ENCODE measurements at regions not wholly inside any gene's neighbourhood (a gene's known extent, or its start where the extent isn't known, plus 50 kb on each side); places are given as distances from the start of the nearest gene placed in this dataset.
"Not testable (repeated sequence)": the region's sequence is repeated elsewhere in the genome, so short reads cannot be mapped to it uniquely, and the experiment has no call there.

DNA sequence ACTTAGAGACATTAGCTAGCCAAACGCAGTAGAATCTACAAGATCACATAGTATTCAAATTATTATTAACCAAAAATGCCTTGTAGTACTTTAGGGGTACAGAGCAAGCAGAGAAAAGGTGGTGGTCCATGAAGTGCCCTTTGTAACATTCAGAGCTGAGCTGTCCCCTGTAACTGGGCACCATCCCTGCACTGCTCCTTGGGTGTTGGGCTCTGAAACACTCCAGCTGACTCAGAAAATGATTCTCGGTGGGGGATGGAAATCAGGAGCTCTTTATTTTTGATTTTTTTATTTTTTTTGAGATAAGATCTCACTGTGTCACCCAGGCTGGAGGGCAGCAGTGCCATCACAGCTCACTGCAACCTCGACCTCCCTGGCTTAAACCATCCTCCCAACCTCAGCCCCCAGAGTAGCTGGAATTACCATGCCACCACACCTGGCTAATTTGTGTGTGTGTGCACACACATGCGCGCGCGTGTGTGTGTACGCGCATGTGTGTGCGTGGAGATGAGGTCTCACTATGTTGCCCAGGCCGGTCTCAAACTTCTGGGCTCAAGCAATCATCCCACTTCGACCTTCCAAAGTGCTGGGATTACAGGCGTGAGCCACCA lies 342.6 kb downstream of the BCL2L11 start:
- not testable (repeated sequence) for H3K79me1 ChIP-seq (ENCODE audit: low read length); H3K27me3 ChIP-seq (ENCODE audit: insufficient read depth, low read length, poor library complexity); H2BK15ac ChIP-seq (replicated peaks; ENCODE audit: low read depth); DNase-seq; H3K18ac ChIP-seq (ENCODE audit: low read length); H3K36me3 ChIP-seq (ENCODE audit: control insufficient read depth, insufficient read depth, low read length); H3K4ac ChIP-seq (ENCODE audit: low read depth, low read length); H3K4me1 ChIP-seq (ENCODE audit: control insufficient read depth, low read depth, low read length); H3K9ac ChIP-seq (ENCODE audit: low read length); H2BK5ac ChIP-seq (ENCODE audit: low read length); H3K79me2 ChIP-seq (ENCODE audit: control insufficient read depth, insufficient read depth, low read length); H3K4me3 ChIP-seq (ENCODE audit: low read length); H3K27ac ChIP-seq (ENCODE audit: low read depth, low read length); H4K5ac ChIP-seq (ENCODE audit: low read length); H3K4me2 ChIP-seq (ENCODE audit: low read length); H2AK5ac ChIP-seq (ENCODE audit: low read length); H4K8ac ChIP-seq (ENCODE audit: low read depth, low read length); H3K23ac ChIP-seq (ENCODE audit: low read length); H3K56ac ChIP-seq (ENCODE audit: low read length); H2BK120ac ChIP-seq (ENCODE audit: low read depth, low read length)
- no CpG with 5 or more reads among the region's 13 CpGs for WGBS (ENCODE audit: extremely low coverage, insufficient coverage, low lambda C conversion rate)

DNA sequence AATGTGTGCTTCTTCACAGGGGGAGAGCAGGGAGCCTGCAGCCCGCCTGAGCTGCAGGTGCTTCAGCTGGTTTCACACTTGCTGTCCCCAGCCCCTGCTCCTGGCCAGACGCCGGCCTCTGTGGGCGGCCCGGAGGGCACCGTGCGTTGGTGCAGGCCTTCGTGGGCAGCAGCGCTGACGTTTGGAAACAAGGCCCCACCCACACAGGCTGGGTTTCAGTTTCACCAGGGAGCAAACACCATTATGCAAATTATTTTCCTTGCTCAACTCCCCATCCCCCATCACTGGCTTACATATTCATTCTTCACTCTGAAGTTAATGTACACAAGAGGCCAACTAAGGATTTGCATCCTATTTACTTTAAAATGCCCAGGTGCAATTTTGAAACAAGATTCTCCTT lies 343.2 kb downstream of the BCL2L11 start:
- not testable (repeated sequence) for H3K4ac ChIP-seq (ENCODE audit: low read depth, low read length); H2BK120ac ChIP-seq (ENCODE audit: low read depth, low read length); DNase-seq; H3K9ac ChIP-seq (ENCODE audit: low read length); H3K56ac ChIP-seq (ENCODE audit: low read length); H4K5ac ChIP-seq (ENCODE audit: low read length); H3K18ac ChIP-seq (ENCODE audit: low read length); H2AK5ac ChIP-seq (ENCODE audit: low read length); H3K4me1 ChIP-seq (ENCODE audit: control insufficient read depth, low read depth, low read length); H3K79me2 ChIP-seq (ENCODE audit: control insufficient read depth, insufficient read depth, low read length); H2BK5ac ChIP-seq (ENCODE audit: low read length); H3K23ac ChIP-seq (ENCODE audit: low read length); H3K27ac ChIP-seq (ENCODE audit: low read depth, low read length); H3K27me3 ChIP-seq (ENCODE audit: insufficient read depth, low read length, poor library complexity); H3K36me3 ChIP-seq (ENCODE audit: control insufficient read depth, insufficient read depth, low read length); H3K79me1 ChIP-seq (ENCODE audit: low read length); H2BK15ac ChIP-seq (replicated peaks; ENCODE audit: low read depth); H4K8ac ChIP-seq (ENCODE audit: low read depth, low read length); H3K4me2 ChIP-seq (ENCODE audit: low read length); H3K4me3 ChIP-seq (ENCODE audit: low read length)
- WGBS (ENCODE audit: extremely low coverage, insufficient coverage, low lambda C conversion rate), result no CpG with 5 or more reads among the region's 10 CpGs

DNA sequence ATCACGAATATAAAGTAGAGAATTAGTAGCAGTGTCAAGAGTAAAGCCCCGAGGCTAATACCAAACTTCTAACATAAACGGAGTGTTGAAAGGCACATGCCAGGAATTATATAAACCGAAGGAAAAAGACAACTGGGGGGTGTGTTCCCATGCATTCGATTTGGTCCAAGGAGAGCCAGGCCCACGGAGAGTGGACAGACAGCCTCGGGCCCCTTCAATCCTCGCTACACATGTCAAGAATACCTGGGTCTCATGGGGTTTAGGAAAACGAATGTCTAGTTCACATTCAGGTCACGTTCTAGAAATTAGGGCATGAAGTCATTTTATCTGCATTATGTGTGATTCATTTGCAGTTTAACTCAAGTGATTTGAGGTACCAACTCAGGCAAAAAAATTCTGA lies 343.7 kb downstream of the BCL2L11 start:
- H3K4me1 ChIP-seq (ENCODE audit: control insufficient read depth, low read depth, low read length); H3K9ac ChIP-seq (ENCODE audit: low read length); H3K4me3 ChIP-seq (ENCODE audit: low read length); H3K18ac ChIP-seq (ENCODE audit: low read length); H3K79me1 ChIP-seq (ENCODE audit: low read length); H3K23ac ChIP-seq (ENCODE audit: low read length); H4K5ac ChIP-seq (ENCODE audit: low read length); H3K36me3 ChIP-seq (ENCODE audit: control insufficient read depth, insufficient read depth, low read length); H2BK15ac ChIP-seq (replicated peaks; ENCODE audit: low read depth); H2BK5ac ChIP-seq (ENCODE audit: low read length); H3K27ac ChIP-seq (ENCODE audit: low read depth, low read length); DNase-seq; H3K4me2 ChIP-seq (ENCODE audit: low read length); H3K56ac ChIP-seq (ENCODE audit: low read length); H3K79me2 ChIP-seq (ENCODE audit: control insufficient read depth, insufficient read depth, low read length); H4K8ac ChIP-seq (ENCODE audit: low read depth, low read length); H3K27me3 ChIP-seq (ENCODE audit: insufficient read depth, low read length, poor library complexity); H3K4ac ChIP-seq (ENCODE audit: low read depth, low read length); H2BK120ac ChIP-seq (ENCODE audit: low read depth, low read length); H2AK5ac ChIP-seq (ENCODE audit: low read length): not testable (repeated sequence)
- no CpG with 5 or more reads among the region's 10 CpGs for WGBS (ENCODE audit: extremely low coverage, insufficient coverage, low lambda C conversion rate)

DNA sequence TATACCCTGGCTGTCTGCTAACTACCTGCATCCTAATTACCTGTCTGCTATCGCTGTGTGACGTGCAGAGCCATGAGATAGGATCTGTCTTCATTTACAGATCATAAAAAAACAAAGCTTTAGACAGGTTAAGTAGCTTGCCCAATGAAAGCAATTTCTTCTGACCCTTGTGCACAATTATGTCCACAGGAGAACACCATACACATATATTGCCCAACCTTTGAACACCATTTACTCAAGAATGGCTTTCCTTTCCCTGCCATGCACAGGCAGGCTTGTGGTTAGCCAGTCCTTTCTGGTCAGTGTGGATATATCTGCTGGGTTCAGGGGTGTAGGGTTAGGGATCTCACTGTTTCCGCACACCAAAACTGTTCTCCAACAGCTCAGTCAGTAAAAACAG lies 344.8 kb downstream of the BCL2L11 start:
- not testable (repeated sequence) for H3K9ac ChIP-seq (ENCODE audit: low read length); H2BK120ac ChIP-seq (ENCODE audit: low read depth, low read length); H2AK5ac ChIP-seq (ENCODE audit: low read length); H3K27ac ChIP-seq (ENCODE audit: low read depth, low read length); DNase-seq; H3K18ac ChIP-seq (ENCODE audit: low read length); H4K8ac ChIP-seq (ENCODE audit: low read depth, low read length); H4K5ac ChIP-seq (ENCODE audit: low read length); H3K79me2 ChIP-seq (ENCODE audit: control insufficient read depth, insufficient read depth, low read length); H3K4me3 ChIP-seq (ENCODE audit: low read length); H3K56ac ChIP-seq (ENCODE audit: low read length); H3K4ac ChIP-seq (ENCODE audit: low read depth, low read length); H3K4me2 ChIP-seq (ENCODE audit: low read length); H3K79me1 ChIP-seq (ENCODE audit: low read length); H2BK15ac ChIP-seq (replicated peaks; ENCODE audit: low read depth); H3K23ac ChIP-seq (ENCODE audit: low read length); H2BK5ac ChIP-seq (ENCODE audit: low read length); H3K4me1 ChIP-seq (ENCODE audit: control insufficient read depth, low read depth, low read length); H3K36me3 ChIP-seq (ENCODE audit: control insufficient read depth, insufficient read depth, low read length); H3K27me3 ChIP-seq (ENCODE audit: insufficient read depth, low read length, poor library complexity)
- no CpG with 5 or more reads among the region's 3 CpGs for WGBS (ENCODE audit: extremely low coverage, insufficient coverage, low lambda C conversion rate)

DNA sequence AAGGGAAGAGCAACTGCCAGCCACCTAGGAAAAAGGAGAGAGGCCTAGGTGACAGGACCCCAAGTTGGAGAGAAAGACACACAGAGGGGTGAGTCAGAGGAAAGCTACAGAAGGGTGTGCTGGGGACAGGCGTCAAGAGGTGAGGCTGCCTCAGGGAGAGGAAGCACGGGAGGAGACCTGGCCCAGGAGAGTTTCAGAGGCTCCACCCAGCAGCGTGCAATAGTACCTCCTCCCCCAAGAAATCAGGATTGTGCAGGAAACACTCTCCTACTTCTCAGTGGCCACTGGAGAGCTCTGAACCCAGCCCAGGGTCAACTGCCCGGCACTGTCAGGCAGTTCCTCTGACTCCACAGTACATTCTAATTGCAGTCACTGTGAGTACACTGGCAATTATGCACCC lies 346.0 kb downstream of the BCL2L11 start:
- not testable (repeated sequence) for H3K9ac ChIP-seq (ENCODE audit: low read length); H4K8ac ChIP-seq (ENCODE audit: low read depth, low read length); H2BK120ac ChIP-seq (ENCODE audit: low read depth, low read length); H3K79me2 ChIP-seq (ENCODE audit: control insufficient read depth, insufficient read depth, low read length); H3K27ac ChIP-seq (ENCODE audit: low read depth, low read length); H3K23ac ChIP-seq (ENCODE audit: low read length); H2BK15ac ChIP-seq (replicated peaks; ENCODE audit: low read depth); H2AK5ac ChIP-seq (ENCODE audit: low read length); H3K4me3 ChIP-seq (ENCODE audit: low read length); H3K4ac ChIP-seq (ENCODE audit: low read depth, low read length); H3K56ac ChIP-seq (ENCODE audit: low read length); H3K4me2 ChIP-seq (ENCODE audit: low read length); H3K4me1 ChIP-seq (ENCODE audit: control insufficient read depth, low read depth, low read length); H3K27me3 ChIP-seq (ENCODE audit: insufficient read depth, low read length, poor library complexity); H3K18ac ChIP-seq (ENCODE audit: low read length); H3K79me1 ChIP-seq (ENCODE audit: low read length); H4K5ac ChIP-seq (ENCODE audit: low read length); H2BK5ac ChIP-seq (ENCODE audit: low read length); H3K36me3 ChIP-seq (ENCODE audit: control insufficient read depth, insufficient read depth, low read length)
- no CpG with 5 or more reads among the region's 4 CpGs for WGBS (ENCODE audit: extremely low coverage, insufficient coverage, low lambda C conversion rate)
- peak; percentile 24 for DNase-seq

DNA sequence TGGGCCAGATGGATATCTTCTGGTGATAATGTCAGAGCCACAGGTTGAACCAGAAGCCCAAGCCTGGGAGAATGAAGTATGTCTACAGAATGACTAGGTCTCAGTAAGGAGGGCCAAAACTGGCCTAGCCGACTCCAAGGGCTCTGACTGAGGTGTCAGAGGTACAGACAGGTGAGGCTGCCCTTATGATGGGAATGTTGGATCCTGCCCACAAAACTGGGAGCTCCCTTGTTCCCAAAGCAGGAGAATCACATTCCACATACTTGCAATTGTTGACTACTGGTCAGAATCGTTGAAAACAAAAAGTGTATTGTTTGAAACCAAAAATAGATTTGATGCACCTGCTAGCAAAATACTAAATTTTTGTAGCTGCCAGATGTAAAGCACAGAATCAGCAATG lies 350.2 kb downstream of the BCL2L11 start:
- H3K27ac ChIP-seq (ENCODE audit: low read depth, low read length); H2BK5ac ChIP-seq (ENCODE audit: low read length); H3K56ac ChIP-seq (ENCODE audit: low read length); H3K23ac ChIP-seq (ENCODE audit: low read length); H3K4me3 ChIP-seq (ENCODE audit: low read length); H3K79me2 ChIP-seq (ENCODE audit: control insufficient read depth, insufficient read depth, low read length); H3K4ac ChIP-seq (ENCODE audit: low read depth, low read length); H3K27me3 ChIP-seq (ENCODE audit: insufficient read depth, low read length, poor library complexity); H4K5ac ChIP-seq (ENCODE audit: low read length); DNase-seq; H3K36me3 ChIP-seq (ENCODE audit: control insufficient read depth, insufficient read depth, low read length); H3K4me1 ChIP-seq (ENCODE audit: control insufficient read depth, low read depth, low read length); H3K4me2 ChIP-seq (ENCODE audit: low read length); H4K8ac ChIP-seq (ENCODE audit: low read depth, low read length); H3K79me1 ChIP-seq (ENCODE audit: low read length); H2AK5ac ChIP-seq (ENCODE audit: low read length); H3K9ac ChIP-seq (ENCODE audit: low read length); H3K18ac ChIP-seq (ENCODE audit: low read length); H2BK120ac ChIP-seq (ENCODE audit: low read depth, low read length); H2BK15ac ChIP-seq (replicated peaks; ENCODE audit: low read depth): not testable (repeated sequence)
- WGBS (ENCODE audit: extremely low coverage, insufficient coverage, low lambda C conversion rate), result no CpG with 5 or more reads among the region's 2 CpGs
